Activated CD4-positive, alpha-beta T cell treated with anti-CD3 and anti-CD28 coated beads, Interleukin-2, amount 50 U/mL, for 4 hours (primary cell): ENCODE measurements at regions not wholly inside any gene's neighbourhood (a gene's known extent, or its start where the extent isn't known, plus 50 kb on each side); places are given as distances from the start of the nearest gene placed in this dataset.

Experiments used
- DNase-seq, 2 experiments: peaks; one replicate each; pipeline ENCODE4 v3.0.0-alpha.2; 2020

DNA sequence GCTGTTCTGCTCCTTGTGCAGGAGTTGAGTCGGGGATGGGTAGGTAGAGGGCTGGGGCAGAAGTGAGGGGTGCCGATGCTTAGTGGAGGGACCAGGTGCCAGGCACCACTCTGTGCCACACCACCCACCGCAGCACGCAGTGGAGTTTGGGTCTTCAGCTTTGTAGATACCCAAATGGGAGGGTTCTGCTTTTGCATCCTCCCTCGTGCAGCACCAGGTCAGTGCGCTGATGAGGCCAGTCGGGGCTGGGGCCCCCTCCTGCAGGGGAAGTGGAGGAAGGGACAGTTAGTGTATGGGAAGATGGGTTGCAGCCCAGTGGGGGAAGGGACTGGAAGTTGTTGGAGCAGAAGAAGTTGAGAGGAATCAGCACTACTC lies 244.0 kb downstream of the RHOU start:
- DNase-seq = no peak

DNA sequence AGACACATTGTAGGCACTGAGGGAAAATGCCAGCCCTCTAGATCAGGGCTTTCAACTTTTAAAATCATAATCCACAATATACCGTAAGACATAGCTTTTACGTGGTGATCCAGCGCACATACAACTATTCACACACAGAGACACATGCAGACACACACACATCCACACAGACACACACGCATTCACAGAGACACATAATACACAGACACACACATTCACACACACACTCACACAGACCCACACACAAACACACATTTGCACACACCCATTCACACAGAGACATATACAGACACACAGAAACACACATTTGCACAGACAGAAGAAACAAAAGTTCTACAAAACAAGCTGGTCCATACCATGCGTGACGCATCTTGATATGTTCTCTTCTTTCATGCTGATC lies 244.5 kb downstream of the RHOU start:
- no peak for DNase-seq

DNA sequence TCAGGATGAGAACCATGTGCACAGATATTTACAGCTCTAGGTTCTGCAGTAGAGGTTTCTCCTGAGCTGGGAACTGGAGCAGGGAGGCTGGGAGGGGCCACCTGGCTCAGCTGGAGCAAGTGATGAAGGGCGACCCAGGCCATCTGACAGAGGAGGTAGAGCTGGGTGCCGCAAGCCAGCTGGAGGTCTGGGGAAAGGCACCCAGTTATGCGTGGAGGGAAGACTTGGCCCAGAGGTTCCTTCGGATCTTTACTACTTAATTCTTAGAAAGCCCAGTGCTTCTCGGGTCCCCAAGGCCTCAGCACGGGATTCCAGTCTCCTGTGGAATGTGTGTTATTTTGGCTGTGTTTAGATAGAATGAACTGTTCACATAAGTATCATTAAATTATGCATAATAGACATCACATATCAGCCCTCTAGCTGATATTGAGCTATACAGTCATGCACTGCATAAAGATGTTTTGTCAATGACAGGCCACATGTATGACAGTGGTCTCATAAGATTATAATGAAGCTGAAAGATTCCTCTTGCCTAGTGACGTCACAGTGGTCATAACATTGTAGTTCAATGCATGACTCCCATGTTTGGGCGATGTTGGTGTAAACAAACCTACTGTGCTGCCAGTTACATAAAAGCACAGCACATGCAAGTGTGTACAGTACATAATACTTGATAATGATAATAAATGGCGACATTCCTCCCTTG lies 245.1 kb downstream of the RHOU start:
- DNase-seq = no peak

DNA sequence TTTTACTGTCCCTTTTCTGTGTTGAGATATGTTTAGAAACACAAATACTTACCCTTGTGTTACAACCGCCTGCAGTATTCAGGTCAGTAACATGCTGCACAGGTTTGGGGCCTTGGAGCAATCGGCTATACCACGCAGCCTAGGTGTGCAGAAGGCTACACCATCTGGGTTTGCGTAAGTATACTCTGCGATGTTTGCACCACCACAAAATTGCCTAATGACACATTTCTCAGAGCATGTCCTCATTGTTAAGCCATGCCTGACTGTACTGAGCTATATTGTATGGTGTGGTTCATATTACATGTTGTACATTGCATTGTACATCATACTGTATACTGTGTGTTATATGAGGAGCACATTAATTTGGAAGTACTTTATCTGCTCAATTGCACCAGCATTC lies 247.4 kb downstream of the RHOU start:
- no peak for DNase-seq

DNA sequence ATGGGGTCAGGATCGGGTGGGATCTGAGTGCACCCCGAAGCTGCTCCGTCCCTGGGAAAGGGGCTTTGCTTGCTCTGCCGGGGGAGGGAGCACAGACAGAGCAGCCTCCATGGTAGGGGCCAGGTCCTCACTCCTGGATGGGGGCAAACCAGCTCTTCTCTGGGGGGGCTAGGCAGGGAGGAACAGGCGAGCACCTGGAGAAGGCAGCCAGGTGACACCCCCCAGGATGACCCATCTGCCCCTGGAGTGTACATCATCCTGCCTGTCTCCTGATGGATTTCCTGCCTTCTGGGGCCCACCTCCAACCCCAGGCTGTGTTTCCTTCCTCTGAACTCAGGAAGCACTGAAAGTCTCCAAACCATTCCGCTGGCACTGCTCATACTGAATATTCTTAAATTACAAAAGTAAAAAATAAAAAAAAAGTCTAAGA lies 248.0 kb downstream of the RHOU start:
- DNase-seq = no peak

DNA sequence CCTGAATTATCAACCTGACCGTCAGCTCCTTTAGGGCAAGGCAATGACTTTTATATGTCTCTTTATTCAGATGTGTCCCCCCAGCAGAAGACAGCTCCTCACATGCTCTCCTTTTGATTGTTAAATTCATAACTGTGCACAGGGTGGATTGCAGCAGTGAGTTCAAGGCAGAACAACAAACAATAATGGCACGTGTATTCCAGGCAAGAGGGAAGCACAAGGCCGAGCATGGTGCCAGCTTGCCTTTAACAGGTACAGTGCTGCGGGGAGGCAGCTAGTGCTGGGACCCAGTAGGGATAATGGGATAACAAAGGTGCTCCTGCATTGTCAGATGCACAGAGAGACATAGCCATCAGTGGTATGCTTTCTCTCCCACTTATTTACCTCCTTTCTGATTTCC lies 248.4 kb downstream of the RHOU start:
- DNase-seq = no peak

DNA sequence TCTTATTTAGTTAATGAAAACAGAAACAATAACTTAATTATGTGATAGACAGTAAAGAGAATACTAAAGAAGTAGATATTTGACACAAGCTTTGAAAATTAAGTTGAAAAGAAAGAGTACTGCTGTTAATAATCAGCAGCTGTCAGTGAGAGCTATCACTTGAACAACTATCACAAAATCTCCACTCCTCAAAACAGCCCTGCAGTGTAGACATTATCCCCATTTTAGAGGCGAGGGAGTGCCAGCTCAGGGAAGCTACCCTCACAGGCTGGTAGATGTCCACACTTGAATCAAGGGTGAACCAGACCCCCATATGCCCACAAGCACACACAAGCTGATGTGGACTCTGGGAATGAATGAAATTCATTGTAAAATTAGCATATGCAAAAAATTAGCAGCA lies 248.8 kb downstream of the RHOU start:
- DNase-seq = no peak

DNA sequence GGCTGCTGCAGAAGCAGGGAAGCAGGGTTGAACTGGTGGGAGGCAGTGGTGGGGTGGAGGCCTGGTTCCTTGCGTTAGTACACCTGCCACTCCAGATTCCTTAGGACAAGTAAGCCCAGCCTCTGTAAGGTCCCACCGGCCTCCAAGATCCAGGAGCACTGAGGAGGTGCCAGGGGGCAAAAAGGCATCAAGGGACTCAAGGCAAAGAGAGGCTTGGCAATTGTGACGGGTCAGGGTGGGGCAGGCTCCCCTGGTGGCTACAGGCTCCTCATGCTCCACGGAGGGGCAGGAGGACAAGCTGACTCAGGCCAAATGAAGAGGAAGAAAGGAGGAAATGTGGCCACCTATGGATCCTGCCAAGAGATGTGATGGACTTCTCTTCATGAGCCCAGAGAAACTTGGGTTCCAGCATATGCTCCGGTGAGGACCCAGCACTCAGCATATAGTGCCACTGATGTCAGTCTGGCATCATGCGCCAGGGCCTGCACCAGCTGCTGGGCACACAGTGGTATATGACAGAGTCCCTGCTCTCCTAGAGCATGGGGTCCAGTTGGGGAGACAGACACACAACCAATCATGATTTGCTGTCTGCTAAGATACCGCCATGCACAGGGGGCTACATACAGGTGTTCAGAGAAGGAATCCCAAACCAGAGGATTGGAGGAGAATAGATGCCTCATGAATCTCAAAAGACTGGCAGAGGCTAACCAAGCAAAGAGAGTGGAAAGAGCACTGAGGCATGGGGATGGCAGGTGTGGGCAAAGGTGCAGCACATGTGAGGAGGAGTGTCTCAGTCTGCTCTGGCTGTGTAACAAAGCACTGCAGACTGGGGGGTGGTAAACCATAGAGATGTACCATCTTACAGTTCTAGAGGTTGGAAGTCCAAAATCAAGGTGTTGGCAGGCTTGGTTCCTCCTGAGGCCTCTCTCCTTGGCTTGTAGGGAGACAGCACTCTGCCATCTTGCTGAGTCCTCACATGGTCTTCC lies 249.7 kb downstream of the RHOU start:
- DNase-seq = no peak

DNA sequence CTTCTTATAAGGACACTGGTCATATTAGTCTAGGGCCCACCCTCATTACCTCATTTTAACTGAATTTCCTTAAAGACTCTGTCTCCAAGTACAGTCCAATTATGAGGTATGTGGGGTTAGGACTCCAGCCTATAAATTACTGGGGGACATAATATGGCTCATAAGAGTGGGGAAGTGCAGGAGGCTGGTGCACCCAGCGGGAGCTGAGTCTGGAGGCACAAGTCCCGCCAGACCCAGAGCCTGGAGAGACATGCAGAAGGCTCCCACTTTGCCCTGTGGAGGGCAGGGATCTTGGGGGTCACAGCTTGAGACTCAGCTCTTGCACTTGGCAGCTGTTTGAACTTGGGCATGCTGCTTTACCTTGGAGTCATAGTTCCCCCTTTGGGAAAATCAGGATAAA lies 250.4 kb downstream of the RHOU start:
- DNase-seq = no peak

DNA sequence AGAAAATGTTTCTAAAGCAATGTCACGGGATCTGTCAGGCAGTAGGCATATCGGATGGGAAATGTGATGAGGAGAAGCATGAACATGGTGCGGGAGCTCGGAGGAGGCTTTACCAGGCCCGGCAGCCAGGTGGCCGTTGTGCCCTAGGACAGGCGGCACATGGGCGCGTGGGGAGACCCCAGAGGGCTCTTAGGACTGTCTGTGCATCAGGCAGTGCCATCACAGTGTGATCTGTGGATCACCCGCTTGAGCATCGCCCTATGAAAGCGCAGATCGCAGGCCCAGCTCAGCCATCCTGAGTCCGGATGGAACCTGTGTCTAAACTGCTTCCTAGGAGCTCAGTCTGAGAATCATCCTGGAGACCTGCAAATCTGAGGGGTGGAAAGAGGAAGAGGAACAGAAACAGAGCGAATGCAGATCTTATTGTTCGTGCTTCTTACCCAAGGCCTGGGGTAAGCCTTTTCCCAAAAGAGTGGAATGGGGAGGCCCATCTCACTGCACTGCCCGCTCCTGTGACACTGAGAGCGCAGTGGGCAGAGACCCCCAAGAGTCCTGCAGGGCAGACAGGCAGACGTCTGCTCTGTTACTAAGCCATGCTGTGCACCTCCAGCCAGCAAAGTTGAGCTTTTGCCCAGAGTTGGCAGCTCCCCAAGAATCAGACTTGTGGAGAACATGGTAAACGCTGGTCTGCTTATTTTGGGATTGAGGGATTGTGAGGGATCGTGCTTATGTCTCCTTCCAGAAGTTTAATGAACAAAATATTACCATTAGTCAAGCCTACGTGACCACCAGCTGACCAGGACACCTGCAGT lies 251.0 kb downstream of the RHOU start:
- DNase-seq = no peak

DNA sequence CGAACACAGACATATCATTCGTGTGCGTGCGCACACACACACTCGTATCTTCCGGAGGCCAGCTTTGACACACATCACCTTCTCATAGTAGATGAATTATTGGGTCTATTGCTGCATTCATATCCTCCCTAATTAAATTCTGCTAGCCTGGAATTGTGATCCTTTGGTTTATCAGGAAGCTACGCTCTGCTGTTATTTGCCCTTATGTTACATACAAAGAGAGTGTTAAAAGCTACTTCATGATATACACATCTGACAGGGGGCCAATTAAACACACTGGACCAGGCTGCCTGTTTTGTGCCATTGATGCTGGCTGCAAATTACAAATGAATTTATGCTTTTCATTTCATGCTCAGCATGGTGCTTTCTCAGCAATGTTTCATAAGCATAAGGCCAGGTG lies 252.0 kb downstream of the RHOU start:
- no peak for DNase-seq

DNA sequence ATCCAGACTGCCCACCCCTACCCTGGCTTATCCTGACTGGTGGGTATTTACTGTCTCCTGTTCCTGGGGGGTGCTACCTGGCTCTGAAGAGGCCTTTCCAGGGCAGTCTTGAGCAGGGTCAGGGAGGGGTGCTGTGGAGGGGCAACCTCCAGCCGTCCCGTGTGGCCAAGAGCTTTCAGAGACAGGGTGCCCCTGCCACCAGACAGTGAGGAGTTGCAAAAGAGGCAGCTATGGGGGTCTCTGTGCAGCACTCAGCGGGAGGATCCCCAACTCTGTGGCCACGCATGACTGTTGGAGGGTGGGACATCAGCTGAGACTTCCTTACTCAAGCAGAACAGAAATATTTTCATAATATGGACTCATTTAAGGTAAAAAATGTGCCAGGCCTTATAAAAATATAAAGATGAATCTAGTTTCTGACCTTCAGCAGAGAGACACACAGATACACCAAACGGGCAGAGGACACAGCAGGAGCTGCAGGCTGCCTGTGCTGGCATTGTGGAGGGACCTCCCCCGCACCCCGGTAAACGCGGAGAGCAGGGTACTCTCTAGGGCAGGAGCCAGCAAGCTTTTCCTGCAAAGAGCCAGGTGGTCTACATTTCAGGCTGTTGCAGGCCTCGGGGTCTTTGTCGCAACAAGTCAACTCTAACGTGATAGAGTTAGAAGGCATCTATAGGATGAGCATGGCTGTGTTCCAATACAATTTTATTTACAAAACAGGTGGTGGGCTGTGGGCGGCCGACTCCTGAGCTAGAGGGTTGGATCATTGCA lies 252.6 kb downstream of the RHOU start:
- DNase-seq = no peak

DNA sequence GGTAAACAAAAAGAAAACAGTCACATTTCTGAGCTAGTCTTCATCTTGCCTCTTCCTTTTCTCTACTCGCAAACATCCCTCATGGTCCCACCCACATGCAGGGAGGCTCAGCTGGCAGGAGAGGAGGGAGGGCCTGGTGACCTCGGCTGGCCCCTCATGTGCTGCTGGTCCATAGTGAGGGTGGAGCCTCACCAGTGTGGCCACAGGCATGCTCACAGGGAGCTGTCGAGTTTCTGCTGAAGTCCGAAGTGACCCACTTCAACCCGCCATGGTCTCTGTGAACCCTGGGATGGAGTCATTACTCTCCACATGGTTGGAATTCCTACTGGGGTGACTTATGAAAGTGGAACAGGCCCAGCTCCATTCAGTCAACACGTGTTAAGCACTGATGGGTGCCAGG lies 253.4 kb downstream of the RHOU start:
- DNase-seq = no peak

DNA sequence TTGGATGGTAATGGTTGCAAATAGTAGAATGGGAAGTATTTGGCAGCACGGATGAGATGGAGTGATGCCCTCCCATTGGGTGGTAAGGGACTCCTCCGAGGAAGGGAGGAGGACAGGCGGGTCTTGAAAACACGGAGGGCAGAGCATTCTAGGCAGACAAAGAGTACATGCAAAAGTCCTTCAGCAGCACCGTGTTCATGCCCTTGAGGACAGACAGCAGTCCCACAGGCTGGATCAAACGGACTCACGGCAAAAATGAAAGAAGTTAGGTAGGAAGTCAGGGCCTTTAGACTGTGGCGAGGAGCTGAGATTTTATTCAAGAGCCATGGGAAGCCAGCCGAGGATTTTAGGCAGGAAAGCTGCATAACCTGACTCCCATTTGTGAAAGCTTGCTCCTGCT lies 253.9 kb downstream of the RHOU start:
- DNase-seq = no peak

DNA sequence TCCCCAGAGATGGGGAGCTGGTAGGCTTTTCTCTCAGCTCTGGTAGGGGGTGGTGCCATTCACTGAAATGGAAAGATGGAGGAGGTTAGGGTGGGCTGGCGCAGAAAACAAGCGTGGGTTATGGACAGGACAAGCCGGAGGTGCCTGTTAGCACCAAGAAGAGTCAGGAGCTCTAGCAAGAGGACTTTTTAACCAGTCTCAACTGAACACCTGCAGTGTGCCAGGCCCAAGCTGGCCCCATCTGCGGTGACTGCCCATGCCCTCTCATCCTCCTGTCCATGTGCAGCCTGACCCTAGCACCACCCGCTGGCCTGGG lies 254.4 kb downstream of the RHOU start:
- no peak for DNase-seq

DNA sequence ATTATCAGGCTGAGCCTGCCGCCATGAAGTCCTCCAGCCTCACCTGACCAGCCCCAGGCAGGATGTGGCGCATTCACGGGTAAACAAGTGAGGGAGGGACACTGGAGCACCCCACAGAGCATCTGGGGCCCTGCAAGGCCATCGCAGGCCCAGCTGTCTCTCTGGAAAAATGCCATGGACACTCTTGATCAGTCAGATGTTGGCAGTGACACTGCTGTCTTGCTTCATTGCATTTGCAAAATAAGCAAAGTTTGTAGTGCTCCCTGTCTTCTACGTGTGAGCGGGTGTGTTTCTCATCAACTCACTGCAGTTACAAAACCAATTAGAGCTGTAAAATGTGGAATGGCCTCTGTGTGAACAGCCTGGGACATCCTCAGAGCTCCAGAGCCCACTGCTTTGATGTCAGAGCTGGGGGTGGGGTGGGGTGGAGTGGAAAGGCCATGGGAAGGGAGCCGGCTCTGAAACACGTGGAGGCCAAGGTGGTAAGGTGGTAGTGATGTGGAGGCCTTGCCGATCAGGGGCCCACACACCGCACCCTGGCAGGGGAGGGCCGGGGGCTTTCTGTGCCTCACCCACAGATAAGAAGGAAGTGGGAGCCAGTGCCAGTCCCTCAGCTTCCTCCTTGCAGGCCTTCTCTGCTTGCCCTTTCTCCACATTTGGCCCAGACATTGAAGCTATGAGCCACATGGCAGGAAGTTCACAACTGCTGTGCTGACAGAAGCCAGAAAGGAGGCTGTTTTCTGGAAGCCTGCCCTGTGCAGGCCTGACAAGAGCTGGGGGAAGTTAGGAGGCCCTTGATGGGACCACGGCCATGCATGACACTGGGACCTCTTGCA lies 254.9 kb downstream of the RHOU start:
- no peak for DNase-seq

DNA sequence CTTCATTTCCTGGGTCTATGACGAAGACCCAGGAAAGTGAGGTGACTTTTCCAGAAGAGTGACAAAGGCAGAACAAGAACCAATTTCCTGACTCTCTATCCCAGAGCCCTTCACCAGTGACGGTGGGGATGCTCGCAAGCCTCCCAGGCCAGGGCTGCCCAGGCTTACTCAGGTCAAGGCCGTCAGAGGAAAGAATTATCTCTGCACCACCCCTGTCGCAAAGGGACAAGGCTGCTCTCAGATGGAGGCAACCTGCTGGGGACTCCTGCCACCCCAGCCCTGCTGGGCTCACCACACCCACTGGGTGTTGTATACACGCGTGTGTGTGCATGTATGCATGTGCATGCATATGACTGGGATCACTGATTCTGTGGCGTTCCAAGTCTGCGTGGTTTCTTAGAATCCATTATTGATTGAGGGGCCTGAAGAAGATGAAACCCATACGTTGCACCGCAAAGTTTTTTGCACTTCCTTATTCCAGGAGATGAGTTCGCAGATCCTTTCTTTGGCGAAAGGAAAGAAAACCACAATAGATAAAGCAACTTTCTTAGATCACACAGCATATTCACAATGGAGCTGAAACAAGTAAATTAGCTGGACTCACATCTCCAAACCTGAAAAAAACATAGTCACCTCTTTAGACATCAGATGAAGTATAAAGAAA lies 255.8 kb downstream of the RHOU start:
- DNase-seq = no peak

DNA sequence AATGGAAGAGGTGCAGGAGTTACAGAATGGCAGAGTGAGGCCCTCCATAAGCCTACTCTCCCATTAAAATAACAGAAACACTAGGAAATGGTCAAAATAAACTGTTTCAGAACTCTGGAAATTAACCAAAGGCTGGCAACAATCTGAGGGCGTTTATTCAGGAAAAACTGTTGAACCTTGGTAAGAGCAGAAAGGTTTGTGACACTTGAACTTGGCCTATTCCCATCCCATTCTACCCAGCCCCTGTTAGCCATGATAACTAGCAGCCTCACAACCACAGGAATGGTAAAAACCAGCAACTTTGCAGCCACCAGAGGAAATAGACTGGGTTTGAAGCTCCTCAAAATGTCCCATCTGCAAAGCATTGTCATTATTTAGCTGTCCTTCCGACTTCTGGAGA lies 256.8 kb downstream of the RHOU start:
- DNase-seq = no peak

DNA sequence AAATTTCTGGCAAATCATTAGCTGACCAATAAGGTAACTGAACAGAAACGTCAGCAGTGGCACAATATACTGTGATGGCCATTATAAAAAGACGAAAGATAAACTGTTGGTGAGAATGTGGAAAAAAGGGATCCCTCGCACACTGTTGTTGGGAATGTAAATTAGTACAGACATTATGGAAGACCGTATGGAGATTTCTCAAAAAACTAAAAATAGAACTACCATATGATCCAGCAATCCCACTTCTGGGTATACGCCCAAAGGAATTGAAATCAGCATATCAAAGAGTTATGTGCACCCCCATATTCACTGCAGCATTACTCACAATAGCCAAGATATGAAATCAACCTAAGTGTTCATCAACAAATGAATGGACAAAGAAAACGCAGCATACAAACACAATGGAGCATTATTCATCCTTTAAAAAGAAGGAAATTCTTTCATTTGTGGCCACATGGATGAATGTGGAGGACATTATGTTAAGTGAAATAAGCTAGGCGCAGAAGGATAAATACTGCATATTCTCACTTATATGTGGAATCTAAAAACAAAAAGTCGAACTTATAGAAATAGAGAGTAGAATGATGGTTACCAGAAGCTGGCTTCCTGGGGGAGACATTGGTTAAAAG lies 257.7 kb downstream of the RHOU start:
- DNase-seq = no peak

DNA sequence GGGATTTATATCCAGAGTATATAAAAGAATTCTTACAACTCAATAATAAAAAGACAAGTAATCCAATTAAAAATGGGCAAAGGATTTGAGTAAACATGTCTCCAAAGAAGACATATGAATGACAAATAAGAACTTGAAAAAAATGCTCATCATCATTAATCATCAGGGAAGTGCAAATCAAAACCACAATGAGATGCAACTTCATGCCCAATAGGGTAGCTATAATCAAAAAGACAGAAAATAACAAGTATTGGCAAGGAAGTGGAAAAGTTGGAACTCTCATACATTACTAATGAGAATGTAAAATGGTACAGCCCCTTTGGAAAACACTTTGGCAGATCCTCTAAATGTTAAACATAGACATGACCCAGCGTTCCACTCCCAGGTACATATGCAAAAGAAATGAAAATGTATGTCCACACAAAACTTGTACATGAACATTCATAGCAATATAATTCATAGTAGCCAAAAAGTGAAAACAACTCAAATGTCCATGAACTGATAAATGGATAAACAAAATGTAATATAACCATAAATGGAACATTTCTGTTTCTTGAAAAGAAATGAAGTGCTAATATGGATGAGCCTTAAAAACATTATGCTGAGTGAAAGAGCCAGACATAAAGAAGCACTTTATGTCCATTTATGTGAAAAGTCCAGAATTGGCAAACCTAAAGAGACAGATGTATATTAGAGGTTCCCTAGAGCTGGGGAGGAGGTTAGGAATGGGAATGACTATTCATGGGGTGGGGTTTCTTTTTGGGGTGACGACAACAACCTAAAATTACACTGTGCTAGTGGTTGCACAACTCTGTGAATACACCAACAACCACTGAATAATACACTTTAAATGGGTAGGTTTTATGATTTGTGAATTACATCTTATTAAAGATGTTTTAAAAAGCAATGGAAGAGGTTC lies 259.7 kb downstream of the RHOU start:
- DNase-seq = no peak
